Karpas-422 (cell line): ENCODE measurements at regions not wholly inside any gene's neighbourhood (a gene's known extent, or its start where the extent isn't known, plus 50 kb on each side); places are given as distances from the start of the nearest gene placed in this dataset.

Experiments
- DNase-seq: peaks from one replicate; pipeline ENCODE4 v3.0.0-alpha.2; 2015
- H2AFZ ChIP-seq: fragments of 200-600 bp; sonication (generic); 2 replicates; pipeline ENCODE4 v1.6.1; 2014; ENCODE audit warnings: antibody characterized with exemption, low read length, mixed read lengths
- H3K27ac ChIP-seq: fragments of 200-600 bp; sonication (generic); 2 replicates; pipeline ENCODE4 v1.5.1; 2014; ENCODE audit warnings: mild to moderate bottlenecking, low read length, moderate library complexity
- H3K27me3 ChIP-seq: fragments of 200-600 bp; sonication (generic); 2 replicates; pipeline ENCODE4 v1.6.1; 2014; ENCODE audit warnings: low read length, mixed read lengths
- H3K36me3 ChIP-seq: fragments of 200-600 bp; sonication (generic); 2 replicates; pipeline ENCODE4 v1.6.1; 2014; ENCODE audit warnings: low read length, mixed read lengths; ENCODE audit not compliant: insufficient read depth
- H3K4me1 ChIP-seq: fragments of 200-600 bp; sonication (generic); 2 replicates; pipeline ENCODE4 v1.6.1; 2014; ENCODE audit warnings: mild to moderate bottlenecking, low read length, mixed read lengths
- H3K4me2 ChIP-seq: fragments of 200-600 bp; sonication (generic); 2 replicates; pipeline ENCODE4 v1.6.1; 2014; ENCODE audit warnings: low read length, low read depth, mild to moderate bottlenecking; ENCODE audit not compliant: poor library complexity, severe bottlenecking
- H3K4me3 ChIP-seq: fragments of 200-600 bp; sonication (generic); 2 replicates; pipeline ENCODE4 v1.5.1; 2014; ENCODE audit warnings: mild to moderate bottlenecking, antibody characterized with exemption, low read length, mixed read lengths
- H3K79me2 ChIP-seq: fragments of 200-600 bp; sonication (generic); 2 replicates; pipeline ENCODE4 v1.6.1; 2014; ENCODE audit warnings: mild to moderate bottlenecking, low read length, mixed read lengths
- H3K9ac ChIP-seq: fragments of 200-600 bp; sonication (generic); 2 replicates; pipeline ENCODE4 v1.6.0; 2014; ENCODE audit warnings: low read length
- H3K9me2 ChIP-seq: fragments of 200-600 bp; sonication (generic), shearing (Covaris generic); replicated peaks from 2 replicates; pipeline ENCODE4 v1.6.0; 2014; ENCODE audit warnings: mild to moderate bottlenecking, low read length, moderate library complexity; ENCODE audit not compliant: insufficient read depth
- H3K9me3 ChIP-seq: fragments of 300-700, 200-600 bp; sonication (generic); 2 replicates; pipeline ENCODE4 v1.6.1; 2014; ENCODE audit warnings: low read length, mixed read lengths
- H4K20me1 ChIP-seq: fragments of 200-600 bp; sonication (generic); 2 replicates; pipeline ENCODE4 v1.6.1; 2014; ENCODE audit warnings: mild to moderate bottlenecking, antibody characterized with exemption, low read length, low read depth; ENCODE audit not compliant: insufficient read depth

- no peaks in the 10 kb centered on the region for H3K9me2 ChIP-seq
- no peak for DNase-seq
- no peaks in the 10 kb centered on the region for H3K36me3 ChIP-seq
- H3K4me3 ChIP-seq, result no peak overlapping the region
- peaks cover 11% of the 10 kb centered on the region for H3K9me3 ChIP-seq
- no peak overlapping the region for H2AFZ ChIP-seq
- H3K27me3 ChIP-seq, result no peaks in the 10 kb centered on the region
- no peaks in the 10 kb centered on the region for H4K20me1 ChIP-seq
- no peak overlapping the region for H3K4me2 ChIP-seq
- H3K9ac ChIP-seq, result no peak overlapping the region
- H3K4me1 ChIP-seq, result no peaks in the 10 kb centered on the region
- no peaks in the 10 kb centered on the region for H3K79me2 ChIP-seq
- no peak overlapping the region for H3K27ac ChIP-seq
Observed at GRCh38 chr4:11857881-11858280, 429.2 kb upstream of the HS3ST1 start.

- H3K27ac ChIP-seq, result no peak overlapping the region
- no peak overlapping the region for H3K4me2 ChIP-seq
- H3K4me3 ChIP-seq, result no peak overlapping the region
- H3K27me3 ChIP-seq, result no peaks in the 10 kb centered on the region
- no peak overlapping the region for H2AFZ ChIP-seq
- no peak for DNase-seq
- H3K79me2 ChIP-seq, result no peaks in the 10 kb centered on the region
- H3K4me1 ChIP-seq, result no peaks in the 10 kb centered on the region
- no peaks in the 10 kb centered on the region; the same call in 1 of the 2 replicates for H3K9me2 ChIP-seq
- no peaks in the 10 kb centered on the region for H4K20me1 ChIP-seq
- H3K9ac ChIP-seq, result no peak overlapping the region
- no peaks in the 10 kb centered on the region for H3K36me3 ChIP-seq
- peaks cover 17% of the 10 kb centered on the region for H3K9me3 ChIP-seq
Observed at GRCh38 chr4:11847167-11847566, 418.5 kb upstream of the HS3ST1 start.

- peaks cover 29% of the 10 kb centered on the region for H3K9me3 ChIP-seq
- no peaks in the 10 kb centered on the region for H3K4me1 ChIP-seq
- H4K20me1 ChIP-seq, result no peaks in the 10 kb centered on the region
- H3K27me3 ChIP-seq, result no peaks in the 10 kb centered on the region
- DNase-seq, result no peak
- H3K27ac ChIP-seq, result no peak overlapping the region
- no peak overlapping the region for H3K4me2 ChIP-seq
- no peaks in the 10 kb centered on the region for H3K79me2 ChIP-seq
- no peaks in the 10 kb centered on the region for H3K36me3 ChIP-seq
- H3K4me3 ChIP-seq, result no peak overlapping the region
- no peak overlapping the region for H3K9ac ChIP-seq
- H3K9me2 ChIP-seq, result no peaks in the 10 kb centered on the region; the same call in 1 of the 2 replicates
- no peak overlapping the region for H2AFZ ChIP-seq
Observed at GRCh38 chr4:11843927-11844326, 415.2 kb upstream of the HS3ST1 start.

GRCh38 chr4:11843340-11843739, 414.6 kb upstream of the HS3ST1 start:
- Histone ChIP-seq H4K20me1 (no peaks in the 10 kb centered on the region), H3K79me2 (no peaks in the 10 kb centered on the region)

GRCh38 chr4:11842620-11843263, 414.0 kb upstream of the HS3ST1 start:
- Histone ChIP-seq H3K36me3 (no peaks in the 10 kb centered on the region), H3K27ac (no peak overlapping the region), H3K4me1 (no peaks in the 10 kb centered on the region), H3K9me2 (no peaks in the 10 kb centered on the region; the same call in 1 of the 2 replicates), H3K79me2 (no peaks in the 10 kb centered on the region), H3K27me3 (no peaks in the 10 kb centered on the region), H2AFZ (no peak overlapping the region), H3K4me3 (no peak overlapping the region), H3K9ac (no peak overlapping the region), H3K9me3 (peaks cover 34% of the 10 kb centered on the region), H4K20me1 (no peaks in the 10 kb centered on the region), H3K4me2 (no peak overlapping the region)
- no peak for DNase-seq

More at GRCh38 chr4:11843340-11843739, 414.6 kb upstream of the HS3ST1 start:
- no peak overlapping the region for H3K27ac ChIP-seq
- H3K36me3 ChIP-seq, result no peaks in the 10 kb centered on the region
- peaks cover 30% of the 10 kb centered on the region for H3K9me3 ChIP-seq
- H3K4me1 ChIP-seq, result no peaks in the 10 kb centered on the region
- H3K4me3 ChIP-seq, result no peak overlapping the region
- DNase-seq, result no peak
- no peak overlapping the region for H2AFZ ChIP-seq
- no peaks in the 10 kb centered on the region for H3K27me3 ChIP-seq
- no peak overlapping the region for H3K9ac ChIP-seq
- H3K9me2 ChIP-seq, result no peaks in the 10 kb centered on the region; the same call in 1 of the 2 replicates
- no peak overlapping the region for H3K4me2 ChIP-seq

GRCh38 chr4:11839889-11840288, 411.2 kb upstream of the HS3ST1 start:
- no peak overlapping the region for H3K4me3 ChIP-seq
- H3K4me2 ChIP-seq, result no peak overlapping the region
- H4K20me1 ChIP-seq, result no peaks in the 10 kb centered on the region
- H3K9me2 ChIP-seq, result no peaks in the 10 kb centered on the region
- DNase-seq, result no peak
- no peaks in the 10 kb centered on the region for H3K36me3 ChIP-seq
- no peaks in the 10 kb centered on the region for H3K4me1 ChIP-seq
- peaks cover 39% of the 10 kb centered on the region for H3K9me3 ChIP-seq
- H3K79me2 ChIP-seq, result no peaks in the 10 kb centered on the region
- H3K27ac ChIP-seq, result no peak overlapping the region
- no peaks in the 10 kb centered on the region for H3K27me3 ChIP-seq
- H3K9ac ChIP-seq, result no peak overlapping the region
- H2AFZ ChIP-seq, result no peak overlapping the region

- Histone ChIP-seq H3K4me1 (no peaks in the 10 kb centered on the region), H3K27me3 (no peaks in the 10 kb centered on the region), H3K9ac (no peak overlapping the region), H2AFZ (no peak overlapping the region), H3K4me3 (no peak overlapping the region), H3K79me2 (no peaks in the 10 kb centered on the region), H3K4me2 (no peak overlapping the region), H3K9me3 (peaks cover 12% of the 10 kb centered on the region), H3K27ac (no peak overlapping the region), H4K20me1 (no peaks in the 10 kb centered on the region), H3K9me2 (no peaks in the 10 kb centered on the region), H3K36me3 (no peaks in the 10 kb centered on the region)
- no peak for DNase-seq
Observed at GRCh38 chr4:11831739-11832138, 403.0 kb upstream of the HS3ST1 start.

GRCh38 chr4:11824566-11824965, 395.9 kb upstream of the HS3ST1 start:
- H2AFZ ChIP-seq, result no peak overlapping the region
- no peaks in the 10 kb centered on the region for H3K79me2 ChIP-seq
- no peak overlapping the region for H3K9ac ChIP-seq
- H3K9me3 ChIP-seq, result peaks cover 13% of the 10 kb centered on the region
- H4K20me1 ChIP-seq, result no peaks in the 10 kb centered on the region
- no peaks in the 10 kb centered on the region for H3K4me1 ChIP-seq
- H3K36me3 ChIP-seq, result no peaks in the 10 kb centered on the region
- H3K4me3 ChIP-seq, result no peak overlapping the region
- DNase-seq, result no peak
- H3K4me2 ChIP-seq, result no peak overlapping the region
- no peaks in the 10 kb centered on the region for H3K9me2 ChIP-seq
- no peak overlapping the region for H3K27ac ChIP-seq
- H3K27me3 ChIP-seq, result no peaks in the 10 kb centered on the region
